Panc1 (cell line): ENCODE measurements at regions not wholly inside any gene's neighbourhood (a gene's known extent, or its start where the extent isn't known, plus 50 kb on each side); places are given as distances from the start of the nearest gene placed in this dataset.

Source experiments
- POLR2AphosphoS5 ChIP-seq: IDR thresholded peaks from 2 replicates; pipeline ENCODE4 v1.6.1; 2012; ENCODE audit warnings: mild to moderate bottlenecking, low read depth, low read length, moderate library complexity
- SIN3A ChIP-seq: IDR thresholded peaks from 2 replicates; pipeline ENCODE4 v1.6.1; 2012; ENCODE audit warnings: low read depth, mild to moderate bottlenecking, low read length, moderate library complexity, borderline replicate concordance; ENCODE audit not compliant: insufficient read depth
- TCF7L2 ChIP-seq: IDR thresholded peaks from 2 replicates; pipeline ENCODE4 v1.6.1; 2011; ENCODE audit warnings: mild to moderate bottlenecking, low read depth, low read length, inconsistent platforms
- TF ChIP-seq, protein P1 (sequence below): fragments of 450-650 bp; IDR thresholded peaks from 2 replicates; pipeline ENCODE4 v1.5.1; 2017; ENCODE audit warnings: mild to moderate bottlenecking
- TF ChIP-seq, protein P2 (sequence below), 2 experiments: IDR thresholded peaks; 2 replicates each; pipeline ENCODE4 v1.6.1; 2011 to 2012; ENCODE audit warnings: low read depth in 2 of 2, control low read depth in 1 of 2, low read length in 1 of 2, mild to moderate bottlenecking in 1 of 2, moderate library complexity in 1 of 2; ENCODE audit not compliant: insufficient read depth in 1 of 2

DNA sequence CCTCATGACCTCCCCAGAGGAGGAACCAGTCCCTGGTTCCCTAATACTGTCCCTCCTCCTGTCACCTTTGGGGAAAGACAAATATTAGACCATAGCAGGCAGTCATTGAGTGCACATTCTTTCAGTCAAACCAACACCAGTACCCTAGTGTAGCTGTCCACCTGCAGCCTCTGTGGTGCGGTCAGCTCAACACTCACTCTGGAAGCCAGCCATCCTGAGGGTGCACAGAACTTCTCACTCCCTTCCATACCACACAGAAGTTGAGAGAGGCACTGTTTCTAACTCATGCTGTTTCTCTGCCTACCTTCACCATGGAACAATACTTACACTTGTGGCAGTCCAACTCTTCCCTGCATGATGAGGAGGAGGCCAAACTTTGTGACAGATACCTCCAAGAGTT is 175.6 kb upstream of the FOXN2 start:
- TF ChIP-seq SIN3A (no peak), POLR2AphosphoS5 (no peak), TCF7L2 (no peak)
- TF ChIP-seq, protein P1, sequence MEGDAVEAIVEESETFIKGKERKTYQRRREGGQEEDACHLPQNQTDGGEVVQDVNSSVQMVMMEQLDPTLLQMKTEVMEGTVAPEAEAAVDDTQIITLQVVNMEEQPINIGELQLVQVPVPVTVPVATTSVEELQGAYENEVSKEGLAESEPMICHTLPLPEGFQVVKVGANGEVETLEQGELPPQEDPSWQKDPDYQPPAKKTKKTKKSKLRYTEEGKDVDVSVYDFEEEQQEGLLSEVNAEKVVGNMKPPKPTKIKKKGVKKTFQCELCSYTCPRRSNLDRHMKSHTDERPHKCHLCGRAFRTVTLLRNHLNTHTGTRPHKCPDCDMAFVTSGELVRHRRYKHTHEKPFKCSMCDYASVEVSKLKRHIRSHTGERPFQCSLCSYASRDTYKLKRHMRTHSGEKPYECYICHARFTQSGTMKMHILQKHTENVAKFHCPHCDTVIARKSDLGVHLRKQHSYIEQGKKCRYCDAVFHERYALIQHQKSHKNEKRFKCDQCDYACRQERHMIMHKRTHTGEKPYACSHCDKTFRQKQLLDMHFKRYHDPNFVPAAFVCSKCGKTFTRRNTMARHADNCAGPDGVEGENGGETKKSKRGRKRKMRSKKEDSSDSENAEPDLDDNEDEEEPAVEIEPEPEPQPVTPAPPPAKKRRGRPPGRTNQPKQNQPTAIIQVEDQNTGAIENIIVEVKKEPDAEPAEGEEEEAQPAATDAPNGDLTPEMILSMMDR = no peak
- TF ChIP-seq, protein P2, sequence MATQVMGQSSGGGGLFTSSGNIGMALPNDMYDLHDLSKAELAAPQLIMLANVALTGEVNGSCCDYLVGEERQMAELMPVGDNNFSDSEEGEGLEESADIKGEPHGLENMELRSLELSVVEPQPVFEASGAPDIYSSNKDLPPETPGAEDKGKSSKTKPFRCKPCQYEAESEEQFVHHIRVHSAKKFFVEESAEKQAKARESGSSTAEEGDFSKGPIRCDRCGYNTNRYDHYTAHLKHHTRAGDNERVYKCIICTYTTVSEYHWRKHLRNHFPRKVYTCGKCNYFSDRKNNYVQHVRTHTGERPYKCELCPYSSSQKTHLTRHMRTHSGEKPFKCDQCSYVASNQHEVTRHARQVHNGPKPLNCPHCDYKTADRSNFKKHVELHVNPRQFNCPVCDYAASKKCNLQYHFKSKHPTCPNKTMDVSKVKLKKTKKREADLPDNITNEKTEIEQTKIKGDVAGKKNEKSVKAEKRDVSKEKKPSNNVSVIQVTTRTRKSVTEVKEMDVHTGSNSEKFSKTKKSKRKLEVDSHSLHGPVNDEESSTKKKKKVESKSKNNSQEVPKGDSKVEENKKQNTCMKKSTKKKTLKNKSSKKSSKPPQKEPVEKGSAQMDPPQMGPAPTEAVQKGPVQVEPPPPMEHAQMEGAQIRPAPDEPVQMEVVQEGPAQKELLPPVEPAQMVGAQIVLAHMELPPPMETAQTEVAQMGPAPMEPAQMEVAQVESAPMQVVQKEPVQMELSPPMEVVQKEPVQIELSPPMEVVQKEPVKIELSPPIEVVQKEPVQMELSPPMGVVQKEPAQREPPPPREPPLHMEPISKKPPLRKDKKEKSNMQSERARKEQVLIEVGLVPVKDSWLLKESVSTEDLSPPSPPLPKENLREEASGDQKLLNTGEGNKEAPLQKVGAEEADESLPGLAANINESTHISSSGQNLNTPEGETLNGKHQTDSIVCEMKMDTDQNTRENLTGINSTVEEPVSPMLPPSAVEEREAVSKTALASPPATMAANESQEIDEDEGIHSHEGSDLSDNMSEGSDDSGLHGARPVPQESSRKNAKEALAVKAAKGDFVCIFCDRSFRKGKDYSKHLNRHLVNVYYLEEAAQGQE (IDR thresholded peaks at IDR 0.05; ENCODE audit: insufficient read depth in 1 of 2, low read depth in 2 of 2, low read length in 1 of 2) = no peak
